Ishikawa (cell line): ENCODE measurements at regions not wholly inside any gene's neighbourhood (a gene's known extent, or its start where the extent isn't known, plus 50 kb on each side); places are given as distances from the start of the nearest gene placed in this dataset.

Experiments used
- CEBPB ChIP-seq: IDR thresholded peaks from 2 replicates; pipeline ENCODE4 v1.6.1; 2012
- CREB1 ChIP-seq: IDR thresholded peaks from 2 replicates; pipeline ENCODE4 v1.6.1; 2012; ENCODE audit warnings: low read depth
- EGR1 ChIP-seq: IDR thresholded peaks from 2 replicates; pipeline ENCODE4 v1.6.1; 2012
- EP300 ChIP-seq: IDR thresholded peaks from 2 replicates; pipeline ENCODE4 v1.6.1; 2012; ENCODE audit warnings: borderline replicate concordance
- FOXM1 ChIP-seq: IDR thresholded peaks from 2 replicates; pipeline ENCODE4 v1.6.1; 2012; ENCODE audit warnings: low read depth, borderline replicate concordance
- MAX ChIP-seq: IDR thresholded peaks from 2 replicates; pipeline ENCODE4 v1.6.1; 2012
- NFIC ChIP-seq: IDR thresholded peaks from 2 replicates; pipeline ENCODE4 v1.6.1; 2012
- RAD21 ChIP-seq: IDR thresholded peaks from 2 replicates; pipeline ENCODE4 v1.6.1; 2012; ENCODE audit warnings: low read depth
- REST ChIP-seq: IDR thresholded peaks from 2 replicates; pipeline ENCODE4 v1.6.1; 2012; ENCODE audit warnings: low read depth, mild to moderate bottlenecking
- TAF1 ChIP-seq: IDR thresholded peaks from 2 replicates; pipeline ENCODE4 v1.6.1; 2012; ENCODE audit warnings: low read depth, mild to moderate bottlenecking
- TCF12 ChIP-seq: IDR thresholded peaks from 2 replicates; pipeline ENCODE4 v1.6.1; 2012; ENCODE audit warnings: low read depth
- TEAD4 ChIP-seq: IDR thresholded peaks from 2 replicates; pipeline ENCODE4 v1.6.1; 2012
- USF1 ChIP-seq: IDR thresholded peaks from 2 replicates; pipeline ENCODE4 v1.6.1; 2012
- YY1 ChIP-seq: IDR thresholded peaks from 2 replicates; pipeline ENCODE4 v1.6.1; 2012; ENCODE audit warnings: low read depth
- ZBTB7A ChIP-seq: IDR thresholded peaks from 2 replicates; pipeline ENCODE4 v1.6.1; 2012; ENCODE audit warnings: low read depth

- TF ChIP-seq MAX (no peak), ZBTB7A (no peak), REST (no peak), EP300 (no peak), CREB1 (no peak), CEBPB (no peak), FOXM1 (no peak), TEAD4 (no peak), USF1 (no peak)
Measured at GRCh38 chr3:117136003-117136402, 426.4 kb downstream of the TUSC7 start.

GRCh38 chr3:117137065-117137464 is 427.5 kb downstream of the TUSC7 start:
- TF ChIP-seq FOXM1, result no peak

- TF ChIP-seq RAD21, result no peak
- TF ChIP-seq EGR1, result no peak
- TF ChIP-seq TAF1, result no peak
- TF ChIP-seq YY1, result no peak
- TF ChIP-seq REST, result no peak
- no peak for TF ChIP-seq NFIC
- TF ChIP-seq TCF12, result no peak
- no peak for TF ChIP-seq TEAD4
- no peak for TF ChIP-seq CREB1
- TF ChIP-seq FOXM1, result no peak
- no peak for TF ChIP-seq MAX
- TF ChIP-seq EP300, result no peak
- no peak for TF ChIP-seq CEBPB
- no peak for TF ChIP-seq USF1
Measured at GRCh38 chr3:117139681-117140080, 430.1 kb downstream of the TUSC7 start.

DNA sequence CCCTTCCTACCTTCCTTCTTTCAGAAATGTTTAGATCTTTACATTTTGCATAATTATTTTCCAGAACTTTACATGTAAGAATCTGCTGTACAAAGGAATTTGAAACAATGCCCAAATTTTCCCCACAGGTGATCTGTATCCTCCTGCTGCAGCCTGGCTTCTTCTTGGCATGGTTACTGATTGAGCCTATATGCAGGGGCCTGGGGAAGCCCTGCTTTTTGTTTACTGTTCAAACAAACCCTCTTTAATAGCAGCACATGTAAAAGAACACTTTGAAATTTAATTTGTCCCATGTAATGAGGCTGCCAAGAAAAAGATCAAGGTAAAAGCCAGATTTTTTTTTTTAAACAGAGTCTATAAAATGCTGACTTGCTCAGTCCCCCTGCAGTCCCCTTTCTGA is 432.2 kb downstream of the TUSC7 start:
- no peak for TF ChIP-seq YY1
- no peak for TF ChIP-seq EP300
- no peak for TF ChIP-seq RAD21
- TF ChIP-seq REST, result no peak
- no peak for TF ChIP-seq NFIC
- TF ChIP-seq TEAD4, result no peak
- TF ChIP-seq TAF1, result no peak
- no peak for TF ChIP-seq FOXM1
- TF ChIP-seq MAX, result no peak
- no peak for TF ChIP-seq CEBPB
- no peak for TF ChIP-seq USF1
- TF ChIP-seq EGR1, result no peak
- TF ChIP-seq TCF12, result no peak
- no peak for TF ChIP-seq CREB1
- no peak for TF ChIP-seq ZBTB7A
